ENCODE measurements at regions not wholly inside any gene's neighbourhood (a gene's known extent, or its start where the extent isn't known, plus 50 kb on each side); places are given as distances from the start of the nearest gene placed in this dataset.

- H3K27me3 Mint-ChIP-seq (ENCODE audit: low read depth), result peaks cover 1% of the 10 kb centered on the region
- H3K4me1 Mint-ChIP-seq (ENCODE audit: low read depth), result no peaks in the 10 kb centered on the region
- no peaks in the 10 kb centered on the region for H3K9me3 Mint-ChIP-seq
- H3K36me3 Mint-ChIP-seq (ENCODE audit: insufficient read depth), result no peaks in the 10 kb centered on the region
- DNase-seq (no peak), ATAC-seq (no peak)
- no peak overlapping the region for H3K4me3 Mint-ChIP-seq
Observed at GRCh38 chr5:158320178-158320674, 461.3 kb upstream of the CLINT1 start.

GRCh38 chr5:158317507-158317906 lies 458.6 kb upstream of the CLINT1 start:
- Mint-ChIP-seq H3K9me3 (no peaks in the 10 kb centered on the region), H3K27me3 (ENCODE audit: low read depth) (peaks cover 7% of the 10 kb centered on the region), H3K4me3 (no peak overlapping the region), H3K36me3 (ENCODE audit: insufficient read depth) (peaks cover 2% of the 10 kb centered on the region), H3K4me1 (ENCODE audit: low read depth) (no peaks in the 10 kb centered on the region)
- ATAC-seq, result no peak
- no peak for DNase-seq

- no peaks in the 10 kb centered on the region for H3K4me1 Mint-ChIP-seq (ENCODE audit: low read depth)
Observed at GRCh38 chr5:158313733-158314464, 455.0 kb upstream of the CLINT1 start.

GRCh38 chr5:158313027-158313732 lies 454.2 kb upstream of the CLINT1 start:
- no peaks in the 10 kb centered on the region for H3K4me1 Mint-ChIP-seq (ENCODE audit: low read depth)
- H3K9me3 Mint-ChIP-seq, result no peaks in the 10 kb centered on the region
- DNase-seq (no peak), ATAC-seq (no peak)
- peaks cover 12% of the 10 kb centered on the region for H3K27me3 Mint-ChIP-seq (ENCODE audit: low read depth)
- peaks cover 2% of the 10 kb centered on the region for H3K36me3 Mint-ChIP-seq (ENCODE audit: insufficient read depth)
- no peak overlapping the region for H3K4me3 Mint-ChIP-seq

More at GRCh38 chr5:158313733-158314464, 455.0 kb upstream of the CLINT1 start:
- Mint-ChIP-seq H3K27me3 (ENCODE audit: low read depth) (peaks cover 6% of the 10 kb centered on the region), H3K9me3 (no peaks in the 10 kb centered on the region), H3K36me3 (ENCODE audit: insufficient read depth) (peaks cover 2% of the 10 kb centered on the region), H3K4me3 (no peak overlapping the region)
- no peak for ATAC-seq
- DNase-seq, result no peak

GRCh38 chr5:158309088-158309807 lies 450.3 kb upstream of the CLINT1 start:
- DNase-seq, result no peak
- Mint-ChIP-seq H3K27me3 (ENCODE audit: low read depth) (peaks cover 17% of the 10 kb centered on the region), H3K9me3 (no peaks in the 10 kb centered on the region), H3K36me3 (ENCODE audit: insufficient read depth) (peaks cover 2% of the 10 kb centered on the region), H3K4me1 (ENCODE audit: low read depth) (no peaks in the 10 kb centered on the region), H3K4me3 (no peak overlapping the region)
- no peak for ATAC-seq

GRCh38 chr5:158308429-158309025 lies 449.6 kb upstream of the CLINT1 start:
- Mint-ChIP-seq H3K4me3 (no peak overlapping the region), H3K36me3 (ENCODE audit: insufficient read depth) (no peaks in the 10 kb centered on the region), H3K9me3 (no peaks in the 10 kb centered on the region), H3K27me3 (ENCODE audit: low read depth) (peaks cover 14% of the 10 kb centered on the region), H3K4me1 (ENCODE audit: low read depth) (no peaks in the 10 kb centered on the region)
- no peak for DNase-seq
- no peak for ATAC-seq

GRCh38 chr5:158305861-158306260 lies 446.9 kb upstream of the CLINT1 start:
- DNase-seq (no peak), ATAC-seq (no peak)
- Mint-ChIP-seq H3K36me3 (ENCODE audit: insufficient read depth) (no peaks in the 10 kb centered on the region), H3K4me3 (no peak overlapping the region), H3K9me3 (no peaks in the 10 kb centered on the region), H3K4me1 (ENCODE audit: low read depth) (no peaks in the 10 kb centered on the region), H3K27me3 (ENCODE audit: low read depth) (peaks cover 12% of the 10 kb centered on the region)

GRCh38 chr5:158304607-158305006 lies 445.7 kb upstream of the CLINT1 start:
- no peak overlapping the region for H3K4me3 Mint-ChIP-seq
- DNase-seq (no peak), ATAC-seq (no peak)
- H3K4me1 Mint-ChIP-seq (ENCODE audit: low read depth), result no peaks in the 10 kb centered on the region
- H3K9me3 Mint-ChIP-seq, result no peaks in the 10 kb centered on the region
- H3K36me3 Mint-ChIP-seq (ENCODE audit: insufficient read depth), result no peaks in the 10 kb centered on the region
- H3K27me3 Mint-ChIP-seq (ENCODE audit: low read depth), result peaks cover 12% of the 10 kb centered on the region

- no peaks in the 10 kb centered on the region for H3K36me3 Mint-ChIP-seq (ENCODE audit: insufficient read depth)
- no peak overlapping the region for H3K4me3 Mint-ChIP-seq
- no peaks in the 10 kb centered on the region for H3K4me1 Mint-ChIP-seq (ENCODE audit: low read depth)
- no peak for ATAC-seq
- H3K9me3 Mint-ChIP-seq, result no peaks in the 10 kb centered on the region
- H3K27me3 Mint-ChIP-seq (ENCODE audit: low read depth), result peaks cover 11% of the 10 kb centered on the region
- DNase-seq, result no peak
Observed at GRCh38 chr5:158303883-158304282, 444.9 kb upstream of the CLINT1 start.

GRCh38 chr5:158303275-158303674 lies 444.3 kb upstream of the CLINT1 start:
- Mint-ChIP-seq H3K4me1 (ENCODE audit: low read depth) (no peaks in the 10 kb centered on the region), H3K4me3 (no peak overlapping the region), H3K36me3 (ENCODE audit: insufficient read depth) (no peaks in the 10 kb centered on the region), H3K9me3 (no peaks in the 10 kb centered on the region), H3K27me3 (ENCODE audit: low read depth) (peaks cover 5% of the 10 kb centered on the region)
- ATAC-seq (no peak), DNase-seq (no peak)

- ATAC-seq (no peak), DNase-seq (no peak)
- Mint-ChIP-seq H3K4me3 (no peak overlapping the region), H3K4me1 (ENCODE audit: low read depth) (no peaks in the 10 kb centered on the region), H3K9me3 (peaks cover 5% of the 10 kb centered on the region), H3K27me3 (ENCODE audit: low read depth) (peaks cover under 1% of the 10 kb centered on the region), H3K36me3 (ENCODE audit: insufficient read depth) (no peaks in the 10 kb centered on the region)
Observed at GRCh38 chr5:158302029-158302428, 443.1 kb upstream of the CLINT1 start.

GRCh38 chr5:158301186-158301585 lies 442.2 kb upstream of the CLINT1 start:
- no peak for ATAC-seq

GRCh38 chr5:158300256-158300655 lies 441.3 kb upstream of the CLINT1 start:
- DNase-seq (no peak), ATAC-seq (no peak)
- Mint-ChIP-seq H3K27me3 (ENCODE audit: low read depth) (no peaks in the 10 kb centered on the region), H3K4me1 (ENCODE audit: low read depth) (no peaks in the 10 kb centered on the region), H3K4me3 (no peak overlapping the region), H3K9me3 (peaks cover 11% of the 10 kb centered on the region), H3K36me3 (ENCODE audit: insufficient read depth) (no peaks in the 10 kb centered on the region)

More at GRCh38 chr5:158301186-158301585, 442.2 kb upstream of the CLINT1 start:
- no peak overlapping the region for H3K4me3 Mint-ChIP-seq
- no peaks in the 10 kb centered on the region for H3K27me3 Mint-ChIP-seq (ENCODE audit: low read depth)
- H3K4me1 Mint-ChIP-seq (ENCODE audit: low read depth), result no peaks in the 10 kb centered on the region
- H3K9me3 Mint-ChIP-seq, result peaks cover 11% of the 10 kb centered on the region
- DNase-seq, result no peak
- no peaks in the 10 kb centered on the region for H3K36me3 Mint-ChIP-seq (ENCODE audit: insufficient read depth)

GRCh38 chr5:158297002-158297527 lies 438.1 kb upstream of the CLINT1 start:
- Mint-ChIP-seq H3K36me3 (ENCODE audit: insufficient read depth) (no peaks in the 10 kb centered on the region), H3K9me3 (peaks cover 15% of the 10 kb centered on the region), H3K4me1 (ENCODE audit: low read depth) (no peaks in the 10 kb centered on the region), H3K27me3 (ENCODE audit: low read depth) (no peaks in the 10 kb centered on the region), H3K4me3 (no peak overlapping the region)
- DNase-seq, result no peak
- ATAC-seq, result no peak
